ENCODE measurements at regions not wholly inside any gene's neighbourhood (a gene's known extent, or its start where the extent isn't known, plus 50 kb on each side); places are given as distances from the start of the nearest gene placed in this dataset.

DNA sequence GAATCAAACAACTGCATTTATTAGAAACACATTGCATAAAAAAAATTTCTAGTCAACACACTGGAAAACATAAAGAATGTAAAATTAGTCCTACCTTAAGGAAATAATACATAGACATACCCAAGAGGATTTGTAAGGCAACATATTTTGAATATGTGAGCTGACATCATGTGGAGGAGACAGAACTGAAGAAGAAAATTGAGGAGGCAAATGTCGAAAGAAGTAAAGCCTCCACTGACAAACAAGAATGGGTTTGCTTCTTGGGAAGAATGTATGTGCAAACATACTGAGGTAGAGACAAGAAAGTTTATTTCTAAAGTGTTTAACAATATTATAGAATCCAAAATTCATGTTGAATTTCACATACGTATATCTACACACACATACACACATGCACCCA, 363.0 kb upstream of the PDE4D start:
- TF ChIP-seq, protein P1, sequence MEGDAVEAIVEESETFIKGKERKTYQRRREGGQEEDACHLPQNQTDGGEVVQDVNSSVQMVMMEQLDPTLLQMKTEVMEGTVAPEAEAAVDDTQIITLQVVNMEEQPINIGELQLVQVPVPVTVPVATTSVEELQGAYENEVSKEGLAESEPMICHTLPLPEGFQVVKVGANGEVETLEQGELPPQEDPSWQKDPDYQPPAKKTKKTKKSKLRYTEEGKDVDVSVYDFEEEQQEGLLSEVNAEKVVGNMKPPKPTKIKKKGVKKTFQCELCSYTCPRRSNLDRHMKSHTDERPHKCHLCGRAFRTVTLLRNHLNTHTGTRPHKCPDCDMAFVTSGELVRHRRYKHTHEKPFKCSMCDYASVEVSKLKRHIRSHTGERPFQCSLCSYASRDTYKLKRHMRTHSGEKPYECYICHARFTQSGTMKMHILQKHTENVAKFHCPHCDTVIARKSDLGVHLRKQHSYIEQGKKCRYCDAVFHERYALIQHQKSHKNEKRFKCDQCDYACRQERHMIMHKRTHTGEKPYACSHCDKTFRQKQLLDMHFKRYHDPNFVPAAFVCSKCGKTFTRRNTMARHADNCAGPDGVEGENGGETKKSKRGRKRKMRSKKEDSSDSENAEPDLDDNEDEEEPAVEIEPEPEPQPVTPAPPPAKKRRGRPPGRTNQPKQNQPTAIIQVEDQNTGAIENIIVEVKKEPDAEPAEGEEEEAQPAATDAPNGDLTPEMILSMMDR (IDR thresholded peaks at IDR 0.05; ENCODE audit: insufficient read depth, low read depth, low read length): no peak
- TF ChIP-seq EZH2 (IDR thresholded peaks at IDR 0.05; ENCODE audit: insufficient read depth, low read length): no peak
